GM19467 (cell line): ENCODE measurements at regions not wholly inside any gene's neighbourhood (a gene's known extent, or its start where the extent isn't known, plus 50 kb on each side); places are given as distances from the start of the nearest gene placed in this dataset.

ENCODE experiments used
- ATAC-seq: cut with Tn5 transposase; IDR thresholded peaks from one replicate; pipeline ENCODE4 v1.9.1; 2021; ENCODE audit warnings: mild to moderate bottlenecking, moderate library complexity; ENCODE audit not compliant: unreplicated experiment

DNA sequence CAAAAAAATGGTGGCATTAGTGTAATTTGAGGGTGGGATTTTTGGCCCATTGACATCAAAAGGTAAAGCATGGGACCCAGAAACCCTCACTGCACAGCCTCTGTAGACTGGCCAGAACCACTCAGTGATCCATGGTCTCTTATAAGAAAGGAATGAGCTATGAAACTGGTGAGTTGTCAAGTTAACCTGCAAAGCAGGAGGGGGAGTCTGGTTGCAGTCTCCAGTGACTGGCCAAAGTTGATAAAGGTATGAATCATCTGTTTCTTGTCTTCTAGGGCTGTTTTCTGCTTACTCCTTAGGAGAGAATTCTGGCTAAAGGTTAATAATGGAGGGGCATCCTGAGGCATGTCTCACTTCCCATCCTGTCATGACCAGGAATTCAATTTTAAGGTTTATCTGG lies 325.2 kb downstream of the TLR4 start:
- no peak for ATAC-seq

GRCh38 chr9:118034701-118035100 lies 330.5 kb downstream of the TLR4 start:
- ATAC-seq: no peak

DNA sequence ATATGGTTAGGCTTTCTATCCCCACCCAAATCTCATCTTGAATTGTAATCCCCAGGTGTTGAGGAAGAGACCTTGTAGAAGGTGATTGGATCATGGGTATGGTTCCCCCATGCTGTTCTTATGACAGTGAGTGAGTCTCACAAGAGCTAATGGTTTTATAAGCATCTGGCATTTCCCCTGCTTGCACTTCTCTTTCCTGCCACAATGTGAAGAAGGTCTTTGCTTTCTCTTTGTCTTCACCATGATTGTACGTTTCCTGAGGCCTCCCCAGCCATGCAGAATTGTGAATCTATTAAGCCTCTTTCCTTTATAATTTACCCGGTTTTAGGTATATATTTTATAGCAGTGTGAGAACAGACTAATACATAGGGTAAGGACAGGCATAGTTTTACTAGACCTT lies 334.5 kb downstream of the TLR4 start:
- no peak for ATAC-seq

- ATAC-seq: no peak
These were observed 354.0 kb downstream of the TLR4 start for GRCh38 chr9:118058227-118058626.

- no peak for ATAC-seq
These were observed 355.5 kb downstream of the TLR4 start for GRCh38 chr9:118059484-118060278.

DNA sequence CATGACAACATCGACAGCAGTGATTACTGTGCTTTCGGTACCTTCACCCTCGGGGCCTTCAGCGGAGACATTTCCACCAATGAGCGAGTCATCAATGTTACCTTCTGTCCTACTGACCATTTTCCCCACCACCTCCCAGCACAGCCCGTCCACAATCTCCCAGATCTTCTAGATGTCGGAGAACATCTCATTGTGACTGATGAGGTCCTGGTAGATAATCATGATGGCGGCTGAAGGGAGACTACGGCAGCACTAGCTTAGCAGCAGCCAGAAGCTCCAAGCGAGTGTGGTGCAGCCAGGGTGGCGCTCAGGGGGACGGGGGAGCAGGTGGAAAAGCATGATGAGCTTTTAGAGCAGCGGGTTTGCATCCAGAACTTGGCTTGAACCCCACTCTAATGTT lies 379.0 kb downstream of the TLR4 start:
- no peak for ATAC-seq

GRCh38 chr9:118088090-118088489 lies 383.9 kb downstream of the TLR4 start:
- no peak for ATAC-seq

DNA sequence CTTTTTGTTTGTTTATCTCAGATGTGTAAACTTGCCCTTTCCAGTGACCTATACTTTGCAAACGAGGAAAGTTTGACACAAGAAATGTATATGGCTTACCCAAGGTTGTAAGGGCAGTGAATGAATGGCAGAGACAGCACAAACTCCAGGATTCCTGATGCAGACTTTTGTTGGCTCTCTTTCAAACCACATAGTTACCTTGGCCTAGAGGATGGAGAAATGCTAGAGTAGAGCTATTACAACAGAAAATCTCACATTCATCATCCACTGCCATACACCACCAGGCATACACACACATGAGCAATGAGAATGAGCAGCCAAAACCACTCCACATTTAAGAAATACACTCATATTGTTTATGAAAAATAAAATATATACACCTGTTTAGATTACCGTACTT lies 387.0 kb downstream of the TLR4 start:
- ATAC-seq: no peak

GRCh38 chr9:118091711-118092500 lies 387.7 kb downstream of the TLR4 start:
- no peak for ATAC-seq

DNA sequence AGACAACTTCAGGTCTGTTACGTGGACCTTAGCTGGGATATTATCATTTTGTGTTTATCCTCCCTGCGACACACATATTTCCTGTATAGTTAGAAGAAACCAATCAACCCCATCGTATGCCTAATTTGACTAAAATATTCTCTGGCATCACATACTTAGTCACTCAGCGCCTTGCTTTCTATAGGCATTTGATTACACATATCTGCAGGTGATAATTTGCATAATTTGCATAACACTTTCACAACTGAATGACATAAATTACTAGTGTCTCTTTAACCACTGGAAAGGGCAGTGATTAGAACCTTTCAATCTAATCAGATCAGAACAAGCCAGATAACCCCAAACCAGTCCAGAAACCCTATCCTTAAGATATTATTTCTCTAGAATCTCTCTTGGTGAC lies 390.2 kb downstream of the TLR4 start:
- ATAC-seq: no peak

GRCh38 chr9:118100529-118101419 lies 396.6 kb downstream of the TLR4 start:
- ATAC-seq: no peak

GRCh38 chr9:118104363-118104762 lies 400.2 kb downstream of the TLR4 start:
- no peak for ATAC-seq

DNA sequence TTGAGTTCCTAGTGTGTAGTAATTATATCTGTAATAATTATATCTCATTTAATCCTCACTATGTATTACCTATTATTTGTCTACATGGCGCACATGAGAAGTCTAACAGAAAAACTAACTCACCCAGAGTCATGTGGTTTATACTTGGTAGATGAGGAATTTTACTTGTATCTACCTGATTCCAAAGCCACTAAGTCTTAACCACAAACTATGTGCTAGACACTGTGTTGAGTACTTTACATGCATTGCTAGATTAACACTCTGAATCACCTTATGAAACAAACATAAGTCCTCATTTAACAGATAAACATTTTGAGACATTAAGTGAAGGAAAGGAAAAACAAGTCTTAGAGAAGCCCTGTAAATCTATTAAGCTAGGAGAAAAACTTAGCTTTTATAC lies 404.8 kb downstream of the TLR4 start:
- ATAC-seq: no peak

DNA sequence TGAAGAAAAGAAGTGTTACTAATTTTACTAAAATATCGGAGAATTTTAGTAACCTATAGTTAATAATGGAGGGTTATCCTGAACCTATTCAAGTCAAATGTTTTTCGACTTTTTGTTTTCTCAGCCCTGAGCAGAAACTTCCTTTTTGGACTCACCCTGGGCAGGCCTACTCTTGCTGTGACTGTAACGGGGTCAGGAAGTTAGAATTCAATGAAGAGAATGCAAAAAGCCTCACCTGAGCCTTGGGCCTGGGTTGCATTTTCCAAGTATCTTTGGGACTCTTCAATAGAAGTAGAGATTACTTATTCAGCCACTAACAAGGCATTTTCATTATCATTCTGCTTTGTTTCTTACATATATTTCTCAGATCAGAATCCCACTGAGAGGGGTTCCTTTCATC lies 405.3 kb downstream of the TLR4 start:
- no peak for ATAC-seq

DNA sequence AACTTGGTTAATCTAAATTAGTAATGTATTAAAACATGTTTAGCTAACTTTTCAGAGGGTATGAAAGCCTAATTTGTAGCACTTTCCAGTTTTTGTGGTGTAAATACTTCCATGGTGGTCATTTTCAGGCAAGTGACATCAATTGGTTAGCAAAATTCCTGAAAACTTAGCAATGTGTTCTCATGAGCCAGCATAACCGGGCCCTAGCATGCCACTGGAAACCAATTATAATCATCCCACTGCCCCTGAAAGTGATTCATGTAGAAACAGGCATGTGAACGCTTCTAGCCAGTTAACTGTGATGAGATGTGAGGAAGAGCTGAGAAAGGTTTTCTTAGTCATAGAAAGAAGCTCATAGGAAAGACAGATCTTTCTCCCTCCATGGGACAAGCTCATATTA lies 417.2 kb downstream of the TLR4 start:
- ATAC-seq: no peak

DNA sequence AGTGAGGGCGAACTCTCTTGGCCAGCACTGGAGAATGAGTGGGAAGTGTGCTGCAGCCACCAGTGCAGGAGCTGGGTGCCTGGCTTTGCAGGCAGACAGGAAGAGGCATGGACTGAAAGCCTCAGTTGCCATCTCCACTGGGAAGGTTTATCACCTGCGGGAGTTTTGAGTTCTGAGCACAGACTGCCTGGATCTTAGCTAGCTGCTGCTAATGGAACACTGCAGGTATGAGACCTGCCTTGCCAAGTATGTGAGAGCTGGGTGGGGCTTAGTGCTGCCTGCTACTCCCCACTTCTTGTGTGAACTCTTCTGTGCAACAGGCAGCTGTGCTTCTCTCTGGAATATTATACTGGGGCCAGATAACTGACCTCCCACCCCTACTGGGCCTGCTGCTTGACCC lies 424.1 kb downstream of the TLR4 start:
- no peak for ATAC-seq

DNA sequence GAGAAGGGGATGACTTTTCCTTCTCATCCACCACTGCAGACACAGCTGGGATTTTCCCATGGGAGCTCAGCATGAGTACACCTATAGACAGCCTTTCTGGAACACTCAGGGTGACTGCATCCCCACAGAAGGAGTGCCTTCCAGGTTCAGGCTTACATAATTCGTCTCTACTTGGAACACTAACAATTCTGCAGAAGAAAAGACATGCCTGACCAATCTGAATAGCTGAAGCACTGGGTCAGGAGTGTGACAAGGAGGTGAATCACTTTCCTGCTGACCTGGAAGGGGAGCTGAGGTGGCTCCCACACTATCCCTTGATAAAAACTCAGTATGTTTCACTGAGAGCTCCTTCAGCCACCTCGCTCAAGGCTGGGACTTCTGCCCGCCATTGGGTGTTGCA lies 425.3 kb downstream of the TLR4 start:
- ATAC-seq: no peak

DNA sequence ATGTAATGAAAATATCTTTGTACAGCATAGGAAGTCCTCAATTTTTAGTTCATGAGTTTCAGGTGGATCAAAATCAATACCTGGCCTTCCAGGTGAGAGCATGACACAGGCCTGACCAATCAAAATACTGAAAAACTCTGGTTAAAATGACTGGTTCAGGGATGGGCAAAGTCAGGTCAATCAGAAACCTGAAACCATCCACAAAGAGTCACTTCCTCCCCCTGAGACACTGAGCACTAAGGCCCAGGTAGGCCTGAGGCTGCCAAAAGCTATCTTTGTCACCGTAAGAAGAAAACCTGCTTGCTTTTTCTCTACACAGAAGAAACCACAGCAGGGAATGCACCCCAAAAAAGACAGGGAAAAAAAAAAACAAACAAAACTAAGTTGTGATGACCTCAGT lies 444.8 kb downstream of the TLR4 start:
- ATAC-seq: no peak

DNA sequence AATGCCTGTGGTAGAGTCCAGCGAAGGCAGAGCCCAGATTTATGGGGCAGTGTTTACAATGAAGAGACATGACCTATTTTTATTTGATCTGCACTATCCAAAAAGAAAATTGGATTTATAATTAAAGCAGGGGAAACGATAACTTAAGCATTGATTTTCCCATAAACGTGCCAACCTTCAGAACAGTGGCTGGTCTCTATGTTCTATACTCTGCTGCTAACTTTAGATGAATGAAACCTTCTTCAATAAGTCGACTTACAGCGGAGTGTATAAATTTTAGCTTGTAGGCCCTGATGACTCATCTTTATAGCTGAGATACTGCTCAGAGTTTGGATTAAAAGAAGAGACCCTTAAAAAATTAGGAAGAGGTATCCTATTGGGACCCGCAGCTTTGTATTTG lies 452.6 kb downstream of the TLR4 start:
- ATAC-seq: no peak

DNA sequence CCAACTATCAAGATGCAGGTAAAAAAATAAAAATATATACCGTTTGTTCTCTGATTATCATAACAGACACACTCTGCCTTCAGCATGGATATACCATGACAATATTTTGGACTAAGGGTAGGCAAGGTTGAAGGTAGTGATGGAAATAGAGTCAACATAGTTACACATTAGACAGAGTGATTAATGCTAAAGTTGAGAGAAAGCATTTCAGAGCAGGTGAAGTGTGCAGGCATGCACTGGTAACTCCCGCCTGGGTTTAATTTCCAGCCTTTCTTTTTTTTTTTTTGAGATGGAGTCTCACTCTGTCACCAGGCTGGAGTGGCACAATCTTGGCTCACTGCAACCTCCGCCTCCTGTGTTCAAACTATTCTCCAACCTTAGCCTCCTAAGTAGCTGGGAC lies 458.5 kb downstream of the TLR4 start:
- no peak for ATAC-seq

GRCh38 chr9:118163751-118164150 lies 459.5 kb downstream of the TLR4 start:
- ATAC-seq: no peak
